Panc1 (cell line): ENCODE measurements at regions not wholly inside any gene's neighbourhood (a gene's known extent, or its start where the extent isn't known, plus 50 kb on each side); places are given as distances from the start of the nearest gene placed in this dataset.

Experiments used
- ATAC-seq: fragments of 200-7000 bp; cut with Tn5 transposase; 2 replicates; pipeline ENCODE4 v1.9.1; 2020; ENCODE audit warnings: mild to moderate bottlenecking, moderate library complexity
- BruUV-seq: library from RNA; stranded (reverse); fragments of 400-500 nt; replicated peaks from 2 replicates; lab custom pipeline; 2021; lab: Mats Ljungman, UMichigan
- CTCF ChIA-PET: fragments of 300-600 bp; sonication (Branson Sonifier 250); formaldehyde crosslinking; loops from one replicate; lab custom pipeline; 2022; ENCODE audit warnings: antibody characterized with exemption; lab: Charles Lee
- POLR2A ChIA-PET: fragments of 300-600 bp; sonication (Branson Sonifier 250); formaldehyde crosslinking; loops from one replicate; lab custom pipeline; 2022; ENCODE audit warnings: antibody characterized with exemption; lab: Charles Lee
- DNase-seq: peaks from one replicate; pipeline ENCODE4 v3.0.0-alpha.2; 2010; ENCODE audit warnings: low read depth, low spot score
- H3K27ac ChIP-seq: 2 replicates; pipeline ENCODE4 v1.5.1; 2011; ENCODE audit warnings: mild to moderate bottlenecking, low read length, inconsistent platforms
- H3K27me3 ChIP-seq: fragments of 200-500 bp; sonication (Bioruptor generic); 2 replicates; pipeline ENCODE4 v1.6.0; 2014; ENCODE audit warnings: low read length, inconsistent platforms; ENCODE audit not compliant: control insufficient read depth, insufficient read depth
- H3K36me3 ChIP-seq: fragments of 200-500 bp; sonication (Bioruptor generic); 2 replicates; pipeline ENCODE4 v1.5.1; 2014; ENCODE audit warnings: inconsistent platforms, mild to moderate bottlenecking, low read length, moderate library complexity; ENCODE audit not compliant: control insufficient read depth, insufficient read depth
- H3K4me1 ChIP-seq: 2 replicates; pipeline ENCODE4 v1.5.1; 2011; ENCODE audit warnings: inconsistent platforms, mild to moderate bottlenecking, low read length, moderate library complexity; ENCODE audit not compliant: control insufficient read depth, insufficient read depth
- H3K4me3 ChIP-seq, 2 experiments: 2 replicates each; pipeline ENCODE4 v1.5.1; 2011 to 2012; ENCODE audit warnings: low read depth in 2 of 2, low read length in 2 of 2, mild to moderate bottlenecking in 2 of 2, inconsistent platforms in 1 of 2, moderate library complexity in 1 of 2
- H3K9me3 ChIP-seq: fragments of 200-500 bp; sonication (Bioruptor generic); 2 replicates; pipeline ENCODE4 v1.5.1; 2014; ENCODE audit warnings: low read depth, mild to moderate bottlenecking, inconsistent platforms, low read length, moderate library complexity; ENCODE audit not compliant: control insufficient read depth, insufficient read depth
- POLR2AphosphoS5 ChIP-seq: IDR thresholded peaks from 2 replicates; pipeline ENCODE4 v1.6.1; 2012; ENCODE audit warnings: mild to moderate bottlenecking, low read depth, low read length, moderate library complexity
- SIN3A ChIP-seq: IDR thresholded peaks from 2 replicates; pipeline ENCODE4 v1.6.1; 2012; ENCODE audit warnings: low read depth, mild to moderate bottlenecking, low read length, moderate library complexity, borderline replicate concordance; ENCODE audit not compliant: insufficient read depth
- TCF7L2 ChIP-seq: IDR thresholded peaks from 2 replicates; pipeline ENCODE4 v1.6.1; 2011; ENCODE audit warnings: mild to moderate bottlenecking, low read depth, low read length, inconsistent platforms
- in situ Hi-C: cut with HindIII; loops from 2 replicates; pipeline ENCODE4 v1.10.0; 2016; ENCODE audit warnings: low sequenced_read_pairs, low pct_unique_long_range_greater_than_20kb
- intact Hi-C: fragments of 100-400 bp; cut with micrococcal nuclease; formaldehyde crosslinking; loops from one replicate; pipeline ENCODE4 v1.10.0; 2022; ENCODE audit not compliant: unreplicated experiment
- TF ChIP-seq, protein P1 (sequence below): fragments of 450-650 bp; IDR thresholded peaks from 2 replicates; pipeline ENCODE4 v1.5.1; 2017; ENCODE audit warnings: mild to moderate bottlenecking
- TF ChIP-seq, protein P2 (sequence below), 2 experiments: IDR thresholded peaks; 2 replicates each; pipeline ENCODE4 v1.6.1; 2011 to 2012; ENCODE audit warnings: low read depth in 2 of 2, control low read depth in 1 of 2, low read length in 1 of 2, mild to moderate bottlenecking in 1 of 2, moderate library complexity in 1 of 2; ENCODE audit not compliant: insufficient read depth in 1 of 2

DNA sequence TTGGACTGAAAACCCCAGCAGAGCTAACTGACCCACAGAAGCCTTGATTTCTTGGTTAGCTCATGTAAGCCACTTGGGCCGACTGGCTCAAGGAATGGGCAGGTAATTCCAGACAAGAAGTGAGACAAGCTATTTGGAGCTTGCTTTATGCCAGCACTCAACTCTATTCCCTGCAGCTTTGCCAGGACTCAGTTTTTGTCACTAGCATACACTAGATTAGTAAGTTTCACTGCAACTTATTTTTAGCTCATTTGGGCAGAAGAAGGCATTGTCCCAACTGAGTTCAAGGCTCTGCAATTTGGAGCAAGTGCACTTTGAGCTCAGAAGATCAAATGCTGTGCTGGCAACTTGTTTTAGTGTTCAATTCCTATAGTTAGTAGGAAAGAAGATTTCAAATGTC lies 116.1 kb downstream of the SLC4A3 start:
- BruUV-seq, result no TSS peak
- no peaks in the 10 kb centered on the region for H3K36me3 ChIP-seq
- no peak for DNase-seq
- TF ChIP-seq POLR2AphosphoS5, result no peak
- TF ChIP-seq, protein P1, sequence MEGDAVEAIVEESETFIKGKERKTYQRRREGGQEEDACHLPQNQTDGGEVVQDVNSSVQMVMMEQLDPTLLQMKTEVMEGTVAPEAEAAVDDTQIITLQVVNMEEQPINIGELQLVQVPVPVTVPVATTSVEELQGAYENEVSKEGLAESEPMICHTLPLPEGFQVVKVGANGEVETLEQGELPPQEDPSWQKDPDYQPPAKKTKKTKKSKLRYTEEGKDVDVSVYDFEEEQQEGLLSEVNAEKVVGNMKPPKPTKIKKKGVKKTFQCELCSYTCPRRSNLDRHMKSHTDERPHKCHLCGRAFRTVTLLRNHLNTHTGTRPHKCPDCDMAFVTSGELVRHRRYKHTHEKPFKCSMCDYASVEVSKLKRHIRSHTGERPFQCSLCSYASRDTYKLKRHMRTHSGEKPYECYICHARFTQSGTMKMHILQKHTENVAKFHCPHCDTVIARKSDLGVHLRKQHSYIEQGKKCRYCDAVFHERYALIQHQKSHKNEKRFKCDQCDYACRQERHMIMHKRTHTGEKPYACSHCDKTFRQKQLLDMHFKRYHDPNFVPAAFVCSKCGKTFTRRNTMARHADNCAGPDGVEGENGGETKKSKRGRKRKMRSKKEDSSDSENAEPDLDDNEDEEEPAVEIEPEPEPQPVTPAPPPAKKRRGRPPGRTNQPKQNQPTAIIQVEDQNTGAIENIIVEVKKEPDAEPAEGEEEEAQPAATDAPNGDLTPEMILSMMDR, result no peak
- TF ChIP-seq, protein P2, sequence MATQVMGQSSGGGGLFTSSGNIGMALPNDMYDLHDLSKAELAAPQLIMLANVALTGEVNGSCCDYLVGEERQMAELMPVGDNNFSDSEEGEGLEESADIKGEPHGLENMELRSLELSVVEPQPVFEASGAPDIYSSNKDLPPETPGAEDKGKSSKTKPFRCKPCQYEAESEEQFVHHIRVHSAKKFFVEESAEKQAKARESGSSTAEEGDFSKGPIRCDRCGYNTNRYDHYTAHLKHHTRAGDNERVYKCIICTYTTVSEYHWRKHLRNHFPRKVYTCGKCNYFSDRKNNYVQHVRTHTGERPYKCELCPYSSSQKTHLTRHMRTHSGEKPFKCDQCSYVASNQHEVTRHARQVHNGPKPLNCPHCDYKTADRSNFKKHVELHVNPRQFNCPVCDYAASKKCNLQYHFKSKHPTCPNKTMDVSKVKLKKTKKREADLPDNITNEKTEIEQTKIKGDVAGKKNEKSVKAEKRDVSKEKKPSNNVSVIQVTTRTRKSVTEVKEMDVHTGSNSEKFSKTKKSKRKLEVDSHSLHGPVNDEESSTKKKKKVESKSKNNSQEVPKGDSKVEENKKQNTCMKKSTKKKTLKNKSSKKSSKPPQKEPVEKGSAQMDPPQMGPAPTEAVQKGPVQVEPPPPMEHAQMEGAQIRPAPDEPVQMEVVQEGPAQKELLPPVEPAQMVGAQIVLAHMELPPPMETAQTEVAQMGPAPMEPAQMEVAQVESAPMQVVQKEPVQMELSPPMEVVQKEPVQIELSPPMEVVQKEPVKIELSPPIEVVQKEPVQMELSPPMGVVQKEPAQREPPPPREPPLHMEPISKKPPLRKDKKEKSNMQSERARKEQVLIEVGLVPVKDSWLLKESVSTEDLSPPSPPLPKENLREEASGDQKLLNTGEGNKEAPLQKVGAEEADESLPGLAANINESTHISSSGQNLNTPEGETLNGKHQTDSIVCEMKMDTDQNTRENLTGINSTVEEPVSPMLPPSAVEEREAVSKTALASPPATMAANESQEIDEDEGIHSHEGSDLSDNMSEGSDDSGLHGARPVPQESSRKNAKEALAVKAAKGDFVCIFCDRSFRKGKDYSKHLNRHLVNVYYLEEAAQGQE (IDR thresholded peaks at IDR 0.05; ENCODE audit: insufficient read depth in 1 of 2, low read depth in 2 of 2, low read length in 1 of 2), result no peak
- TF ChIP-seq TCF7L2, result no peak
- TF ChIP-seq SIN3A, result no peak
- H3K9me3 ChIP-seq, result no peaks in the 10 kb centered on the region
- H3K27me3 ChIP-seq, result peaks cover 2% of the 10 kb centered on the region; the same call in 1 of the 2 replicates
- POLR2A ChIA-PET, result no interaction called here
- ATAC-seq, result no peak
- H3K4me3 ChIP-seq, result no peak overlapping the region
- CTCF ChIA-PET, result no interaction called here
- no peaks in the 10 kb centered on the region for H3K4me1 ChIP-seq
- in situ Hi-C loops, result no loop called here
- intact Hi-C loops, result no loop called here
- no peak overlapping the region for H3K27ac ChIP-seq

DNA sequence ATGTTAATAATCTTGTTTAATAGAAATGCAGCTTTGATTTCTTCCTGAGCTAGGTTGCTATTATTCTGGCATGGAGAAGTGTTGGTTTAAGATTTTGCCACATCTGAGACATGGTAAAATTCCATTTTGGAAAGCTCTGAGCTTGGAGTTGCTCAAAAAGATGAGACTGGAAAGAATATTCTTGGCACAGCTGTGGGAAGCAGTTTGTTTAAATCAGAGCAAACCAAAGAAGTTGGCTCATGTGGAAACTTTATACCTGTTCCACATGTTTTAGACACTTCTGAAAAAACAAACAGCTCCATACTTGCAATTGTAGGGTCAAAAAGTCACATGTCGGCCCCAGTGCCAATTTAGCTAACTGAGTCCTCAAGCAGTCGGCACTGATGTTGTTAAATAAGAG lies 116.6 kb downstream of the SLC4A3 start:
- no peak for ATAC-seq
- no peaks in the 10 kb centered on the region for H3K36me3 ChIP-seq
- BruUV-seq, result no TSS peak
- no peak overlapping the region for H3K27ac ChIP-seq
- TF ChIP-seq SIN3A (no peak), POLR2AphosphoS5 (no peak), TCF7L2 (no peak)
- TF ChIP-seq, protein P1, result no peak
- TF ChIP-seq, protein P2 (IDR thresholded peaks at IDR 0.05; ENCODE audit: insufficient read depth in 1 of 2, low read depth in 2 of 2, low read length in 1 of 2), result no peak
- intact Hi-C loops (no loop called here), in situ Hi-C loops (no loop called here)
- peaks cover 2% of the 10 kb centered on the region; the same call in 1 of the 2 replicates for H3K27me3 ChIP-seq
- no peaks in the 10 kb centered on the region for H3K4me1 ChIP-seq
- ChIA-PET CTCF (no interaction called here), POLR2A (no interaction called here)
- no peak for DNase-seq
- no peak overlapping the region for H3K4me3 ChIP-seq
- H3K9me3 ChIP-seq, result no peaks in the 10 kb centered on the region
